GM23338 (cell line): ENCODE measurements at regions not wholly inside any gene's neighbourhood (a gene's known extent, or its start where the extent isn't known, plus 50 kb on each side); places are given as distances from the start of the nearest gene placed in this dataset.

Experiments used
- CREB1 ChIP-seq: fragments of 250-450 bp; sonication (Bioruptor Pico); IDR thresholded peaks from 2 replicates; pipeline ENCODE4 v1.5.0; 2020; ENCODE audit warnings: low read depth, mild to moderate bottlenecking, moderate library complexity
- CTCF ChIP-seq, 2 experiments: fragments of 200-600 bp in 1 of 2; sonication (generic) in 1 of 2; conservative IDR thresholded peaks; 2 replicates each; pipeline versions ENCODE4 v1.5.1 to v1.6.1; 2016 to 2017; ENCODE audit warnings: antibody characterized with exemption in 2 of 2, low read depth in 2 of 2, mild to moderate bottlenecking in 2 of 2, moderate library complexity in 1 of 2
- EZH2 ChIP-seq: fragments of 200-600 bp; sonication (generic); IDR thresholded peaks from one replicate; pipeline ENCODE4 v1.8.0; 2017; ENCODE audit warnings: antibody characterized with exemption, mild to moderate bottlenecking, low read depth; ENCODE audit not compliant: unreplicated experiment
- EZH2phosphoT487 ChIP-seq: fragments of 200-600 bp; sonication (generic); IDR thresholded peaks from one replicate; pipeline ENCODE4 v1.8.1; 2018; ENCODE audit warnings: antibody characterized with exemption; ENCODE audit not compliant: unreplicated experiment
- JUNB ChIP-seq: IDR thresholded peaks from one replicate; pipeline ENCODE4 v1.6.1; 2016; ENCODE audit warnings: antibody characterized with exemption; ENCODE audit not compliant: unreplicated experiment
- NANOG ChIP-seq: IDR thresholded peaks from 2 replicates; pipeline ENCODE4 v1.6.1; 2016; ENCODE audit warnings: antibody characterized with exemption, borderline replicate concordance
- POLR2AphosphoS5 ChIP-seq: IDR thresholded peaks from 2 replicates; pipeline ENCODE4 v1.6.1; 2016; ENCODE audit warnings: antibody characterized with exemption, low read depth
- REST ChIP-seq: IDR thresholded peaks from one replicate; pipeline ENCODE4 v1.6.1; 2018; ENCODE audit warnings: antibody characterized with exemption; ENCODE audit not compliant: unreplicated experiment
- ZNF331 ChIP-seq: fragments of 250-450 bp; sonication (Bioruptor Pico); IDR thresholded peaks from 2 replicates; pipeline ENCODE4 v1.5.0; 2020; ENCODE audit warnings: low read depth, mild to moderate bottlenecking, moderate library complexity

- TF ChIP-seq CTCF (conservative IDR thresholded peaks at IDR 0.05; ENCODE audit: low read depth in 2 of 2) (no peak), REST (no peak), EZH2 (no peak), POLR2AphosphoS5 (no peak), EZH2phosphoT487 (no peak), NANOG (no peak), CREB1 (CRISPR knock-in tag) (no peak), JUNB (no peak), ZNF331 (CRISPR knock-in tag) (no peak)
Observed at GRCh38 chr1:87472716-87473115, 144.0 kb downstream of the LMO4 start.
